Peyer's patch (tissue), 4 donors: ENCODE measurements at regions not wholly inside any gene's neighbourhood (a gene's known extent, or its start where the extent isn't known, plus 50 kb on each side); places are given as distances from the start of the nearest gene placed in this dataset.

Experiments
- DNase-seq, 3 donors: peaks; one replicate each; pipeline ENCODE4 v3.0.0-alpha.2; 2017 to 2019
- H3K27ac ChIP-seq, 4 donors: fragments of 200-600 bp; sonication (generic); one replicate each; pipeline ENCODE4 v1.5.1; 2016 to 2019
- H3K27me3 ChIP-seq, 2 donors: fragments of 200-600 bp; sonication (generic); one replicate each; pipeline ENCODE4 v1.5.1; 2019
- H3K36me3 ChIP-seq, 3 donors: fragments of 200-600 bp; sonication (generic); one replicate each; pipeline ENCODE4 v1.5.1; 2016 to 2019
- H3K4me1 ChIP-seq, 4 donors: fragments of 200-600 bp; sonication (generic); one replicate each; pipeline ENCODE4 v1.5.1; 2016 to 2019
- H3K4me3 ChIP-seq, 4 donors: fragments of 200-600 bp; sonication (generic); 1 replicate in 3 of 4; 2 replicates in 1 of 4; pipeline ENCODE4 v1.5.1; 2016 to 2019; ENCODE audit warnings: mild to moderate bottlenecking in 1 of 4
- H3K9me3 ChIP-seq, 4 donors: fragments of 200-600 bp; sonication (generic); one replicate each; pipeline ENCODE4 v1.5.1; 2016 to 2019; ENCODE audit warnings: mild to moderate bottlenecking in 1 of 4
- POLR2A ChIP-seq, 2 donors: fragments of 450-650 bp; IDR thresholded peaks; one replicate each; pipeline ENCODE4 v1.5.1; 2017; ENCODE audit warnings: antibody characterized with exemption in 2 of 2, mild to moderate bottlenecking in 2 of 2, moderate library complexity in 2 of 2
- TF ChIP-seq, protein P1 (sequence below), 6 experiments: fragments of 450-650 bp in 4 of 6; fragments of 200-600 bp in 2 of 6; sonication (generic) in 1 of 6; IDR thresholded peaks; one replicate each; pipeline ENCODE4 v1.5.1; 2017 to 2019; ENCODE audit warnings: antibody characterized with exemption in 6 of 6, mild to moderate bottlenecking in 3 of 6, moderate library complexity in 1 of 6

DNA sequence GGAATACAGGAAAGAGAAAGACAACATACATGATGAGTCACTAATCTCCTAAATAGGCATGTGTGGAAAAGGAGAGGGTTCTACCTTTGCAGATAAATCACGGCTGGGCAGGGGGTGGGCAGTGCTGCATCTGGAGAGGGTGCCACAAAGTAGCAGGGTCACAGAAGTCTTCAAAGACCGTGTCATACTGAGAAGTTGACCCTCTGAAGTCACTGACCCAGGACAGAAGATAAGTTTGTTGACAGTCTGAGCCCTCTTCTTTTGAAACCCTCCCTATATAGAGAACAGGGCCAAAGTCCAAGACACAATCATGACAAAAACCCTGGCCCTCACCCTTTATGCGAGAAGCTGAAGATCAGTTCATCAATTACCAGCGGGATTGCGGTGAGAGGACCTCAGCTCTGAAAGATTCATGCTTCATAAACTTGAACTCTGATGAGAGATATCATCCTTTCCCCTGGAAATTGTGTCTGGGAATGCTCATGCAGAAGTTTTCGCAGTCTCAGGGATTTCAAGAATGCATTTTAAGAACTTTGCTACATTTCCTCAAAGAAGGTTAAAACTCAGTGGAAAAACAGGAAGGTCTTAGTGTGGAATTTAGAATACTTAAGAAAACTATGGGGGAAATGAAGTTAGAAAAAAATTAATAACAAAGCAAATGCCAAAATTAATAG lies 129.5 kb downstream of the FAM124B start:
- TF ChIP-seq POLR2A (IDR thresholded peaks at IDR 0.05) = no peak
- TF ChIP-seq, protein P1, sequence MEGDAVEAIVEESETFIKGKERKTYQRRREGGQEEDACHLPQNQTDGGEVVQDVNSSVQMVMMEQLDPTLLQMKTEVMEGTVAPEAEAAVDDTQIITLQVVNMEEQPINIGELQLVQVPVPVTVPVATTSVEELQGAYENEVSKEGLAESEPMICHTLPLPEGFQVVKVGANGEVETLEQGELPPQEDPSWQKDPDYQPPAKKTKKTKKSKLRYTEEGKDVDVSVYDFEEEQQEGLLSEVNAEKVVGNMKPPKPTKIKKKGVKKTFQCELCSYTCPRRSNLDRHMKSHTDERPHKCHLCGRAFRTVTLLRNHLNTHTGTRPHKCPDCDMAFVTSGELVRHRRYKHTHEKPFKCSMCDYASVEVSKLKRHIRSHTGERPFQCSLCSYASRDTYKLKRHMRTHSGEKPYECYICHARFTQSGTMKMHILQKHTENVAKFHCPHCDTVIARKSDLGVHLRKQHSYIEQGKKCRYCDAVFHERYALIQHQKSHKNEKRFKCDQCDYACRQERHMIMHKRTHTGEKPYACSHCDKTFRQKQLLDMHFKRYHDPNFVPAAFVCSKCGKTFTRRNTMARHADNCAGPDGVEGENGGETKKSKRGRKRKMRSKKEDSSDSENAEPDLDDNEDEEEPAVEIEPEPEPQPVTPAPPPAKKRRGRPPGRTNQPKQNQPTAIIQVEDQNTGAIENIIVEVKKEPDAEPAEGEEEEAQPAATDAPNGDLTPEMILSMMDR (IDR thresholded peaks at IDR 0.05) = no peak
- H3K36me3 ChIP-seq = no peaks in the 10 kb centered on the region
- H3K4me3 ChIP-seq = no peak overlapping the region
- no peaks in the 10 kb centered on the region for H3K4me1 ChIP-seq
- no peaks in the 10 kb centered on the region for H3K27me3 ChIP-seq
- DNase-seq = no peak
- H3K9me3 ChIP-seq = no peaks in the 10 kb centered on the region
- no peak overlapping the region for H3K27ac ChIP-seq

DNA sequence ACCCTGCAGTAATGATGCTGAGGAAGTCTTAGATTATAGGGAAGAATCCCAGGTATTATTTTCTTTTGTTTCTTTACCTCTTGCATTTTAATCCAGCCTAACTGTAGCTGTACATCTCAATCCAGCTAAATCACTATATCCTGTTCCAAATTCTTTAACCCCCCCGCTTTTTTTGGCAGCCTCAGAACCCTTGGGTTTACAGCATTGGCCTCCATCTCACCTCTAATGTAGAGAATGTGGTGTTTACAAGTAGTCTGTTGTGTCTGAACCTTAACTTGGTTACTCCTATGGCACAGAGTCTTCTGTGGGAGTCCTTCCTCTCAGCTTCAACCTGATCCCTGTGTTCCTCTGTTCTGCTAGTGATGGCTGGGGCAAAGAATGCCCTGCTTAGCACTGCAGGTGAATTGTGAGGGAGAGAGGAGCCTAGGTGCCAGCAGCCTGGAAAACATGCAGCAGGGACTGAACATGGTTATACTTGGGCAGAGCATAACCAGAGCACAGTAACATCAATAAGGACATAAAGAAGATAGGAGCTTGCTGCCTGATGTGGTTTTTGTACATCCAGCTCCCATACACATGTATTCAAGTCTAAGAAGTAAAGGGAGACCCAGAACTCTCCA lies 130.2 kb downstream of the FAM124B start:
- no peak for DNase-seq
- TF ChIP-seq, protein P1 (IDR thresholded peaks at IDR 0.05) = no peak
- TF ChIP-seq POLR2A (IDR thresholded peaks at IDR 0.05) = no peak

DNA sequence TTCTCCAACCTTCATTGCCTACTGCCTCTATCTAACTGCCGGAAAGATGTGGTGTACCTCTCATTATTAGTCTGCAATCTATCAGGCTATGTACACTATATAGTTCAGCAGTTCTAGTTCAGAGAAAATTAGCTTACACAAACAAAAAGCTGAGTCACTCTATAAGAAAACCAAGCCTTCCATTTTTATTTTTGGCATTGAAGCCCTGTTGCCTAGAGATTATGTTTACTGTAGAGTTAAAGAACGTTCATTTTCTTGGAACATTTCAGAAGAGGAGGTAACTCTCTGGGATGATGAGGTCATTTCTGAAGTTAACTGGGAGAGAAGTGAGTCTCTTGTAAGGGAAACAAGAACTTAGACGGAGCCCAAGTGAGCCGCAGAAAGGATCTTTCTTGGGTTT lies 133.5 kb downstream of the FAM124B start:
- peak overlapping the region in 2 of 4 donors; percentile 10 to 16 for H3K27ac ChIP-seq
- DNase-seq = no peak

More for the DNA sequence above, 130.2 kb downstream of the FAM124B start:
- Histone ChIP-seq H3K4me3 (no peak overlapping the region), H3K9me3 (no peaks in the 10 kb centered on the region), H3K36me3 (no peaks in the 10 kb centered on the region), H3K27me3 (no peaks in the 10 kb centered on the region), H3K27ac (no peak overlapping the region), H3K4me1 (no peaks in the 10 kb centered on the region)

DNA sequence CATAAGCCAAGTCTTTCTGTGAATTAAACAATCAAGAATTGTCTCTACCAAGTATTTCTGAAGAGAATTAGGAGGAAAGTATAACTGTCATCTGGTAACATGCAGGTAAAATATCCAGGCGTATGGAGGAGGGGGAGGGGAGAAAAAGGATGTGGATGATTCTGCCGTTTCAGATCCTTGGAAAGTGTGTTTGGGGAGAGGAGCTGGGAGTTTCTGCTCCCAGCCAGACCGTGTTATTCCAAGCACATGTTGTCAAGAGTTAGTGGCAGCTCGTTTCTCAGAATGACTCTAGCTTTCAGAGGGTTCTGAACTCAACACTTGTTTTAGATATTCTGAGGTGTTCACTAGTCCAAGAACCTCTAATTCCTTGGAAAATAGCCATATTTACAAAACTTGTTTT lies 137.6 kb downstream of the FAM124B start:
- no peaks in the 10 kb centered on the region for H3K4me1 ChIP-seq
- H3K36me3 ChIP-seq = no peaks in the 10 kb centered on the region
- no peak overlapping the region for H3K4me3 ChIP-seq
- no peak for DNase-seq
- no peaks in the 10 kb centered on the region for H3K9me3 ChIP-seq
- no peaks in the 10 kb centered on the region for H3K27me3 ChIP-seq
- H3K27ac ChIP-seq = no peak overlapping the region
- no peak for TF ChIP-seq POLR2A (IDR thresholded peaks at IDR 0.05)
- TF ChIP-seq, protein P1 (IDR thresholded peaks at IDR 0.05) = no peak

More for the DNA sequence above, 133.5 kb downstream of the FAM124B start:
- Histone ChIP-seq H3K36me3 (no peaks in the 10 kb centered on the region), H3K4me1 (no peaks in the 10 kb centered on the region), H3K4me3 (no peak overlapping the region), H3K9me3 (no peaks in the 10 kb centered on the region), H3K27me3 (no peaks in the 10 kb centered on the region)
- no peak for TF ChIP-seq POLR2A (IDR thresholded peaks at IDR 0.05)
- TF ChIP-seq, protein P1 (IDR thresholded peaks at IDR 0.05) = no peak

DNA sequence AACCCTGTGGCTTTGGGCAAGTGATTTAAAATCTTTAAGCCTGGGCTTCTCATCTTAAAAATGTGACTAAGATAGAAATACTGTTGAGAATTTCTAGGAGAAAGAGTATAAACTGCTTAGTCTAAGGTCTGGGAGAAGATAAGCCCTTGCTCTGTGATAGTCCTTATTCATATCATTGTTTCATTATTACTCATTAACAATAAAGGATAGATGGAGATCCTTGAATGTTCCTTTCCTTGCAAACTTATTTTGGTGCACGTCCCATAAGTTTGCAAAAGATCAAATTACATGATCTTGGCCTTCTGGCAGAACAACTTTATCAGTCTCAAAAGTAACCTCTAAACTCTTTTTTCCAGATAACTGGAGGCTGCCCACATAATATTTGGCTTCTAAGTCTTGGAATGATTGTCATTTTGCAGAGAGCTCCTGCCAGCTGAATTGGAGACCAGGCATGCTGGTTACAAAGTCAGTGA lies 138.3 kb downstream of the FAM124B start:
- H3K36me3 ChIP-seq = no peaks in the 10 kb centered on the region
- H3K4me3 ChIP-seq = no peak overlapping the region

More for the DNA sequence above, 138.3 kb downstream of the FAM124B start:
- no peak for DNase-seq
- no peak for TF ChIP-seq POLR2A (IDR thresholded peaks at IDR 0.05)
- TF ChIP-seq, protein P1 (IDR thresholded peaks at IDR 0.05) = no peak
- H3K9me3 ChIP-seq = no peaks in the 10 kb centered on the region
- H3K27ac ChIP-seq = no peak overlapping the region
- no peaks in the 10 kb centered on the region for H3K4me1 ChIP-seq
- no peaks in the 10 kb centered on the region for H3K27me3 ChIP-seq
